ENCODE measurements at regions not wholly inside any gene's neighbourhood (a gene's known extent, or its start where the extent isn't known, plus 50 kb on each side); places are given as distances from the start of the nearest gene placed in this dataset.

GRCh38 chr11:16528639-16529038 lies 172.3 kb upstream of the SOX6 start:
- TF ChIP-seq CTCF (conservative IDR thresholded peaks at IDR 0.05; ENCODE audit: low read length) (no peak), EZH2phosphoT487 (IDR thresholded peaks at IDR 0.05; ENCODE audit: borderline replicate concordance) (no peak)

Measured in Loucy (cell line).